Nephron (organoid): ENCODE measurements at regions not wholly inside any gene's neighbourhood (a gene's known extent, or its start where the extent isn't known, plus 50 kb on each side); places are given as distances from the start of the nearest gene placed in this dataset.
A peak's percentile ranks its signal among the peaks of the same experiment; 100 is the strongest.

Experiments used
- H3K27ac Mint-ChIP-seq, 3 experiments: 2 replicates each; pipeline ENCODE4 v1.8.0; 2020; ENCODE audit warnings: mixed read lengths in 3 of 3, mild to moderate bottlenecking in 2 of 3, moderate library complexity in 1 of 3
- H3K27me3 Mint-ChIP-seq: 2 replicates; pipeline ENCODE4 v1.8.0; 2021; ENCODE audit warnings: low read depth, mild to moderate bottlenecking, moderate library complexity, mixed read lengths
- H3K36me3 Mint-ChIP-seq: 2 replicates; pipeline ENCODE4 v1.8.0; 2020; ENCODE audit warnings: low read depth, mixed read lengths
- H3K4me1 Mint-ChIP-seq: 2 replicates; pipeline ENCODE4 v1.8.0; 2020; ENCODE audit warnings: mixed read lengths
- H3K4me3 Mint-ChIP-seq, 3 experiments: 2 replicates each; pipeline ENCODE4 v1.8.0; 2020; ENCODE audit warnings: mild to moderate bottlenecking in 3 of 3, mixed read lengths in 3 of 3, moderate library complexity in 2 of 3
- H3K9me3 Mint-ChIP-seq: 2 replicates; pipeline ENCODE4 v1.8.0; 2020; ENCODE audit warnings: mixed read lengths
- CTCF ChIP-seq, 3 experiments: fragments of 200-600 bp; sonication (generic); IDR thresholded peaks; one replicate each; pipeline ENCODE4 v1.5.0; 2021; ENCODE audit warnings: antibody characterized with exemption in 3 of 3; ENCODE audit not compliant: unreplicated experiment in 3 of 3

- Mint-ChIP-seq H3K27me3 (no peaks in the 10 kb centered on the region), H3K4me1 (peaks cover 46% of the 10 kb centered on the region), H3K9me3 (no peaks in the 10 kb centered on the region), H3K36me3 (no peaks in the 10 kb centered on the region), H3K27ac (peak overlapping the region in 1 of 3 experiments; percentile 30), H3K4me3 (no peak overlapping the region)
- no peak for TF ChIP-seq CTCF (IDR thresholded peaks at IDR 0.05; ENCODE audit: unreplicated experiment in 3 of 3)
Measured at GRCh38 chr6:23177806-23178205, 608.4 kb downstream of the HDGFL1 start.

GRCh38 chr6:23179994-23180393, 610.6 kb downstream of the HDGFL1 start:
- TF ChIP-seq CTCF (IDR thresholded peaks at IDR 0.05; ENCODE audit: unreplicated experiment in 3 of 3): no peak
- Mint-ChIP-seq H3K27me3 (no peaks in the 10 kb centered on the region), H3K36me3 (no peaks in the 10 kb centered on the region), H3K27ac (peak overlapping the region in 2 of 3 experiments; percentile 81 to 96), H3K4me1 (peaks cover 58% of the 10 kb centered on the region), H3K4me3 (no peak overlapping the region), H3K9me3 (no peaks in the 10 kb centered on the region)

GRCh38 chr6:23180504-23181293, 611.3 kb downstream of the HDGFL1 start:
- H3K27ac Mint-ChIP-seq: peak overlapping the region; percentile 57 to 96 (median 81)
- no peak for TF ChIP-seq CTCF (IDR thresholded peaks at IDR 0.05; ENCODE audit: unreplicated experiment in 3 of 3)
- no peaks in the 10 kb centered on the region for H3K9me3 Mint-ChIP-seq
- no peak overlapping the region for H3K4me3 Mint-ChIP-seq
- H3K4me1 Mint-ChIP-seq: peaks cover 55% of the 10 kb centered on the region
- H3K36me3 Mint-ChIP-seq: no peaks in the 10 kb centered on the region
- no peaks in the 10 kb centered on the region for H3K27me3 Mint-ChIP-seq

- TF ChIP-seq CTCF (IDR thresholded peaks at IDR 0.05; ENCODE audit: unreplicated experiment in 3 of 3): no peak
- peak overlapping the region in 2 of 3 experiments; percentile 81 to 96 for H3K27ac Mint-ChIP-seq
- no peaks in the 10 kb centered on the region for H3K27me3 Mint-ChIP-seq
- H3K9me3 Mint-ChIP-seq: no peaks in the 10 kb centered on the region
- peaks cover 49% of the 10 kb centered on the region for H3K4me1 Mint-ChIP-seq
- H3K4me3 Mint-ChIP-seq: no peak overlapping the region
- no peaks in the 10 kb centered on the region for H3K36me3 Mint-ChIP-seq
Measured at GRCh38 chr6:23181356-23182110, 612.2 kb downstream of the HDGFL1 start.

- H3K4me1 Mint-ChIP-seq: peaks cover 38% of the 10 kb centered on the region
- H3K36me3 Mint-ChIP-seq: no peaks in the 10 kb centered on the region
- no peaks in the 10 kb centered on the region for H3K9me3 Mint-ChIP-seq
- peak overlapping the region; percentile 23 to 93 (median 78) for H3K27ac Mint-ChIP-seq
- no peak for TF ChIP-seq CTCF (IDR thresholded peaks at IDR 0.05; ENCODE audit: unreplicated experiment in 3 of 3)
- H3K27me3 Mint-ChIP-seq: no peaks in the 10 kb centered on the region
- H3K4me3 Mint-ChIP-seq: no peak overlapping the region
Measured at GRCh38 chr6:23183846-23184245, 614.5 kb downstream of the HDGFL1 start.
